GF-D8 (cell line): ENCODE measurements at regions not wholly inside any gene's neighbourhood (a gene's known extent, or its start where the extent isn't known, plus 50 kb on each side); places are given as distances from the start of the nearest gene placed in this dataset.
A peak's percentile ranks its signal among the peaks of the same experiment; 100 is the strongest.

Experiments used
- DNase-seq: peaks from one replicate; lab custom pipeline; 2025; lab: John Stamatoyannopoulos, UW

DNA sequence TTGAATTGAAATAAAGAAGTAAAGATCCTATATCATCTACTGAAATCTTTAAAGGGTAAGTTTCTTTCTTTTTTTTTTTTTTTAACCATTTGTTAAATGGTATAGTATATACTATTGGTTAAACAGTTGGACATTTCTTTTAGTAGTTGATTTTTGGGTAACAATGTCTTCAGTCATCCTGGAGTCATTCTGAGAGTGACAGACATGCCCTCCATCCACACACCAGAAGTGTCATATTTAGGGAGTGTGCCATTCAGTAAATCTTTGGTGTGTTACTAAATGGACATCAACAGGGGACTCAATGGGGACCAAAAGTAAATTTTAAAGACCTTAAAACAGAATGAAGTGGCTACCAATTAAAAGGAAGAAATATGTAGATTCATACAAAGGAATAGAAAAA lies 50.8 kb upstream of the SLC39A10 start:
- no peak for DNase-seq

DNA sequence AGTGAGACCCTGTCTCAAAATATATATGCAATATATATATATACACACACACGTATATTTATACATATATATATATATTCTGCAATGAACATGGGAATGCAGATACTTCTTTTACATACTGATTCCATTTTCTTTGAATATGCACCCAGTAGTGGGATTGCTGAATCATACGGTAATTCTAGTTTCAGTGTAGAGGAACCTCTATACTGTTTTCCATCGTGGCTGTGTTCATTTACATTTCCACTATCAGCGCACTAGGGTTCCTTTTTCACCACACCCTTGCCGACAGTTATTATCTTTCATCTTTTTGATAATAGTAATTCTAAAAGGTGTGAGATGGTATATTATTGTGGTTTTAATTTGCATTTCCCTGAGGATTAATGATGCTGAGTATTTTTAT lies 52.3 kb upstream of the SLC39A10 start:
- no peak for DNase-seq

DNA sequence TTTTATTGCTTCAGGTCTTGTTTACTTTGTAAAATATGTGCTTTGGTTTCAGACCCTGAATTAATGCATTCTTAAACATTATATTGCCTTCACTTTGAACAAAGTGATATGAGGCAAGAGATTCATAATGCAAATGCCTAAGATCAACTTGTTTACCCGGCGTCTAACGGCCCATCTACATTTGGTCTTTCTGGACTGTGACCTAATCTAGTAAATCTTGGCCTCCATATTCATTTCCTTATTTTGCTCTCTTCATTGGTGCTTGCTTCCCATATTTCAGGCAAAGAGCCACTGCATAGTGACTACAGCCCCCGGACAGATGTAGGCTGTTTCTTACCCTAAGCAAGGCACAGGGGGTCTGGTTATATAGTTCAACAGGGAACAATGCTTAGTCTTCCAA lies 53.0 kb upstream of the SLC39A10 start:
- no peak for DNase-seq

DNA sequence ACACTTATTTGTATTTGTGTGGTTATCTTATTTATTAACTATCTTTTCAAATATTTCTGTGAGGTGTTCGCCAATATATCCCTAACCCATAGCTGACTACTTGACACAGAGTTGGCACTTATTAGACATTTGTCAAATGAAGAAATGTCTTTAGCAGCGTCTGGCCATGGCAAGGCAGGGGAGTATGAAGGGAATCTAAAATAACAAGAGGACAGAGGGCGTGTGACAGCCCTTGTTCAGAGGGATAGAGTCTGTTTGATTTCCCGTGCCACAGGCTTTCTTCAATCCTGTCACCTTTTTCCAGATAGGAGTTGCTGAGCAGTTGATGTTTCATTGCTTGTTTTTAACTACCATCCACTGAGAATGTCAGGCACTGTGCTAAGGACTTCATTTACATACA lies 53.6 kb upstream of the SLC39A10 start:
- no peak for DNase-seq

DNA sequence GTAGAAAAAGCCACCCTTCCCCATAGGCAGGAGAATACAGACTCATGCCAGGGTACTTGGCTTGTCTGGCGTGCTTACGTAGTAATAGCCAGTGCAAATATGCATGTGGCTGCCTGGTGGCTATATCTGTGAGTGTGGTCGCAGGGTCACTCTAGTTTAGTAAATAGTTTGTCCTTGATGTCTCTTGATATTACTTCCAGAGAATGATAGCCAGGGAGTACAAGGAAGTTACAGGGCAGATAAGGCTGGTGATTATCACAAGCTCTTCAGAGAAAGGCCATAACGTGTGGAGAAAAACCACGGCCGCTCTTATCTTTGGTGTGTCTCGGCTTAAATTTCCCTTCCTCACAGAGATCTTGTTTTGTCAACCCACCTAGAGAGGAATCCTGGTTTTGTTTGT lies 54.3 kb upstream of the SLC39A10 start:
- DNase-seq, result no peak

DNA sequence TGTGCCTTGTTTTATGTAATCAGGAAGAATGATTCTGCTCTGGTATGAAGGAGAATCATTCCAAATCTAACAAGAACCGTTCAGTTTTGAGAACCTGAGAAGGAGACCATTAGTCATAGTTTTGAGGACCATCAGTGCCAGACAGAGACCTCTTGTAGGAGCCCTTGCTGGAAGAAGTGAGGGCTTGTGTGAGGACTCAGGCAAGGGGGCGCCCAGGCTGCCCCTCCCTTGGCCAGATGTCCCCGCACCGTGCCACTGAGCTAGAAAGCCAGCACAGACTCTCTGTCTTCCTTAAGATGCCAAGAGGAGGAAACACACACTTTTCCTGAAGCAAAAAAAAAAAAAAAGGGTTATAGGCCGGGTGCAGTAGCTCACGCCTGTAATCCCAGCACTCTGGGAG lies 55.7 kb upstream of the SLC39A10 start:
- DNase-seq, result no peak

DNA sequence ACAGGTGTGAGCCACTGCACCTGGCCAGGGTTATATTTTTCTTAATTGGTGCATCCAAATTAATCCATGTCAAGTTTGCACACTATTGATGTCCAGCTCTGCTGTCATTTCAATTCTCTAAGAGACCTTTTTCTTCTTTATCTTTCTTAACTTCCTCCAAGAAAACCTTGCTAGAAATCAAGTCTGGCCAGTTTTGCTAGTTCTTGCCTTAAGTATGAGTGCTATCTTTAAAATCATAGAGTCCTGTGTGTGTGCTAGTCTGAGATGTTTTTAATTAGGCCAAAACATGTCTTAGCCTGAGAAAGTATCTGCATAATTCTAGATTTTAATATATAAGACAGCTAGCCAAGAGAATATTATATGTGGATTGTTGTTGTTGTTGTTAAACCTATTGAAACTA lies 56.2 kb upstream of the SLC39A10 start:
- DNase-seq, result no peak

DNA sequence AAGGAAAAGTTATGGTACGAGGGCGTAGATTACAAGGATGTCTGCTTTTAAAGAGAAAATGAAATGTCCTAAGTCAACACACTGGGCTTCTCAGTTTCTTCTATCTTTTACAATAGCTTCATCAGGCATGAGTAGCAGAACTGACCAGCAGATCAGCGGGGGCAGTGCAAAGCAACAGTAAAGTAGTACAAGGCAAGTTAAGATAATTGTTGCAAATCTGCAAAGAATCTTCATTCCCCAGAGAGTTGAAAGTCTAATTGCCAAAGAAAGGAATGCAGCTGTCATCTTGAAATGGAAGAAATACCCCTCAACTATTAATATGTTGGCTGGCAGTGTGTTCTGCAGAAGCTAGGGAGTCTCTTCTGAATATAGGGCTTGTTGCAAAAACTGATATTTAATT lies 60.2 kb upstream of the SLC39A10 start:
- DNase-seq, result no peak

DNA sequence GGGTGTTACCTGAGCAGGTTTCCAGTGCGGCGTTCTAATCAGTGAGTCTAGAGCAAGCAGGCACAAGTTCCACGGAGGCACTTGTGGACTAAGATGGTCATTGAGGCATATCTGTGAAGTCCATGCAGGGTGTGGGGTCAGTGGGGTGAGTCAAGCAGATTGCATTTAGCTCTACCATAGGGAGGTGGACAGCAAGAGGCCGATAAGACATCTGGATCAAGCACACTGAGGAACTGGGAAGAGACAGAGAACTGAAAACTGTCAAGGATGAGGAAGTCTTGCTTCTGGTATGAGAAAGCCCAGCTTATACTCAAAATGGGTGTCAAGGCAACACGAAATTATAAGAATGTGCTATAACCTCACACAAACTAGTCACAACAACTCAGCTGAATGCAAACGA lies 61.2 kb upstream of the SLC39A10 start:
- DNase-seq, result no peak

DNA sequence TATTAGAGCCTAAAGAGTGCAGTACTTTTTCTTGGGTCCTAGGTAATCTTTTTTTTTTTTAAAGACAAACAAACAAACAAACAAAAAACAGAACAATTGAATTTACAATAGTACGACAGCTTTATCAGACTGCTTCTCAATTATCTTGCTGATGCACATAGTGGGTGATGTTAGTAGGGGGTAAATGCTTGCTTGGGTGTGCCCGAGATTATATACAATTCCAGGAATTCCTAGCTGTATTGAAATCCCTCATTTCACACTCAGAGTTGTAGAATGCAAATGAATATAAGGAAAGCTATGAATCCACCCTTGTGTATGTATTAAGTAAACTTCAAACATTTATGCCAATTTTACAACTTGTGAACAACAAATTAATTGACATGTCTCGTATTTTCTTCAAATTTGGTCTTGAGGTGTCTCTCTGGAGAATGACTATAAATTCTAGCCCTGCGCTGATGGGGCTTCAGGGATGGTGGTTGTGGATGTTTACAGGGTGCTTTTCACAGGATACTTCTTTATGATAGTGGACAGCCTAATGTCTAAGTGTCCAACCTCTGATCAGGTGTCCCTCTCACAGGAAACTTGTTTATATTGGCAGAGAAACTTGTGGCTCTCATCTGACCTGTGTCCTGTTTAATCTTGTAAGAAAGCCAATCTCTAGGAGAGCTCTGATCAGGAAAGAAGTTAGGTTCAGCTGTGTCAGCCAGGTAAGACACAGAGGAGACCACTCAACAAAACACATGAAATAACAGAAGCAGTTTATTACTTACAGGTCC lies 61.9 kb upstream of the SLC39A10 start:
- DNase-seq, result no peak

DNA sequence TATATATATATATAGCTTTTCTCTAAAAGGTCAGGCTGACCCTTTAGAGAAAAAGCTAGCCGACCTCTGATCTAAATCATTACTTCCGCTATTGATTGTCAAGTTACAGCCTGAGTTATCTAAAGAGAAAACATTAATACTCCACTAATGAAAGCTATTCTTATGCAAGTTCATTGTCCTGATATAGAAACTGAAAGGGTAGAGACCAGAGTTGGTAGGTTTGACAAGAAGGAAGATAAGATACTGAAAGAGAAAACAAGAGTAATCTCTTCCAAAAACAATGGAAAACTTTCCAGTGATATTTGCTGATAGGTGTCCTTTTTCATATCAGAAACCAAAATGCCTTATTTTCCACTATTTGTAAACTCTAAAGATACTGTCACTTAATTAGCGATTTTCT lies 62.8 kb upstream of the SLC39A10 start:
- no peak for DNase-seq

DNA sequence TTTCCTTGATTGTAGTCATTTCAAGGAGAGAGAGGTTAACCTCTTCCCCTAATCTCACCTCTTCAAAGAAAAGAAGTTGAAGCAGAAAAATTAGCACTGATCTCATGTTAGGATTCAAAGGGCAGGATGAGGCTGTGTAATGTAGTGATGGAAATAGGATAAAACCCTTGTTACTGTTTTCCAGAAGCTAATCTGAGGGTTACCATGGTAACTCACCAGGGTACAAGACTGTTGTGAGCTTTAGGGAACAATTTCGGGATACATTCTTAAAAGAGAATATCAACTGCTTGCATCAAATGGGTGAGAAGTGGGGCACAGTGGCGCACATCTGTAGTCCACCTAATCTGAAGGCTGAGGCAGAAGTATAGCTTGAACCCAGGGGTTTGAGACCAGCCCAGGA lies 64.9 kb upstream of the SLC39A10 start:
- no peak for DNase-seq

DNA sequence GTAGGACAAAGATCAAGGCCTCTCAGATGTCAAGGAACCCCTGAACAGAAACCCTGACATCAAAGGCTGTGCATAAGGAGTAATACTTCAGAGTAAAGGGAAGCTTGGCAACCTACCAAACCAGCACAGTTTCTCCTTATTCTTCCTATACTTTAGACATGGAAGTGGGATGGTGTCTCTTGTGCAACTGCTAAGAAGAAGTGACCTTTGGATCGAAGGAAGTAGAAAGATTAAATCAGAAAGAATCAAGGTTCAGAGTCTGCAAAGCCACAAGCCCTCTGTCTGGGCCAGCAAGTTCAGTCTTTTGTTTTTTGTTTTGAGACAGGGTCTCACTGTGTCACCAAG lies 66.2 kb upstream of the SLC39A10 start:
- no peak for DNase-seq

DNA sequence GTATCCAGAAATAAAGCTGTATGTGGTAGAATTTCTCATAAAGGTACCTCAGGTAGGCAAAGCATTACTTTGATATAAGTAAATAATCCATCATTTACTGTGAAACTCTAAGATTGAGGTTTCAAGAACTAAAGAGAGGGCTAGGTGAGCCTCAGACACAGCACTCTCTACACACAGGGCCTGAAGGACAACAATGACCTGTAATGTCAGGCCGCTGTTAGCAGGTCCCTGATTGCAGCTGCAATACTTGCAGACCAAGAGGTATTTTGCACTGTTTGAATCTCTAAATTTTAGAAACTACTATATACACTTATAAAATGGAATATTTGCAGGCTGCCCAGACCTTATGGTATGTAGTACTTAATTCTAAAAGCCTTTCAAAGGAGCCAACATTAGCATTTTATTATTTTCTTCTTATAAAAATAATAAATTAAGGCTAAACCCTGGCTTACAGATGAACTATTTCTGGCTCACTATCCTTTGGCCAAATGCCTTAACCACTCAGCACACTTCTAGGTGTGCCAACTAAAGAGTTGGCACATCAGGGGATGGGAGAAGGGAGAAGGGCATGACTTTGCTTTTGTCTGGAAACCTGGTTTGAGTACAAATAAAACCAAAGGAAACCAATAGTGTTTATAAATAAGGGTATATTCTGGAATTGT lies 66.7 kb upstream of the SLC39A10 start:
- no peak for DNase-seq

DNA sequence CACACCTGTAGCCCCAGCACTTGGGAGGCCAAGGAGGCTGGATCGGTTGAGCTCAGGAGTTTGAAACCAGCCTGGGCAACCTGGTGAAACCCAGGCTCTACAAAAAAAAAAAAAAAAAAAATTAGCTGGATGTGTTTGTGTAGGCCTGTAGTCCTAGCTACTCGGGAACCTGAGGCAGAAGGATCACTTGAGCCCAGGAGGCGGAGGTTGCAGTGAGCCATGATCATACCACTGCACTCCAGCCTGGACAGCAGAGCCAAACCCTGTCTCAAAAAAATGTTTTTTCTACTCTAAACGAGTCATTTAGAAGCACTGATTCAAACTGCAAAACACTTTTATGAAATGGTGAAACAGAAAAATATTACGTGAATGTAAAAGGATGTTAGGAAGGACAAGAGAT lies 69.1 kb upstream of the SLC39A10 start:
- no peak for DNase-seq

DNA sequence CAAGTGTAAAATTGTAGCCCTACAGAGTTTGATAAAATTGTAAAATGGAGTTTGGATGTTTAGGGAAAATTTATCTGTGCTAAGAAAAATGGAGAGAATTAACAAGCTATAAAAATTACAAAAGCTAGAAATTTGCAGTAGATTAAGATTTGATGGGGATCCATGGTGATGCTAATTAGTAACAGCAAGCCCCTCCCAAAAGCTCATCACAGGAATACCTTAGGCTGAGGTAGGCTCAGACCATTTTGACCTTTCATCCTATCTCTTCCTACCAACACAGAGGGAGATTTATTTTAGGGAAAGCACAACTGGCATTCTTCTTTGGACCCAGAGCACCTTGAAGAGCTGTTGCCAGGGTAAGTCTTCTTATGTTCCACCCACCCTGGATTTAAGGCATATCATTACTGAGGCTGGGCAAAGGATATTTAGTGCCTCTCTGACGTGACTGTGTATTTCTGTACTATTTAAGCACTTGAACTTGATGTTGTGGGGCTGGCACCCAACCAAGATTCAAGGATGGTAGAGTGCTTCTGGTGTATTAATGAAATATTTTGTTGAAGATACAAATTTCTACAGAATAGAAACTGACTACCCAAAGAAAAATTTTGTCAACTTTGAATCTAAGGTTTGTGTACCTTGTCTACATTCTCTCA lies 70.8 kb upstream of the SLC39A10 start:
- DNase-seq, result no peak

DNA sequence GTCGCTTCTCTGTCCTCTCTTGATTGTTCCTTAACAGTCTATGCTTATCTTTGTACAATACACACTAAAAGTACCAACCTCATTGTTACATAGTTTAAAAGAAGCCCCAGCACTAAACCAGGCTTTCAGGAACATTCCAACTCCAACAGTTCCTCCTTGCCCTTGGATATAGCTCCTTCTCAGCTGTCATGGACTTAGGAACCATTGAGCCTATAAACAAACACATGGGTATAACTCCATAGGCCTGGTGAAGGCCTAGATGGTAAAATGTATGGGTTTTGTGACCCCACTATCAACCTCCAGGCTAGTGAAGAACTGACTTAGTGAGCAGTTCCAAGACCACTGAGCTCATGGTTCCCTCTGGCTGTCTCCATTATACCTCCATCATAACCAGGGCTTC lies 74.8 kb upstream of the SLC39A10 start:
- DNase-seq, result no peak

DNA sequence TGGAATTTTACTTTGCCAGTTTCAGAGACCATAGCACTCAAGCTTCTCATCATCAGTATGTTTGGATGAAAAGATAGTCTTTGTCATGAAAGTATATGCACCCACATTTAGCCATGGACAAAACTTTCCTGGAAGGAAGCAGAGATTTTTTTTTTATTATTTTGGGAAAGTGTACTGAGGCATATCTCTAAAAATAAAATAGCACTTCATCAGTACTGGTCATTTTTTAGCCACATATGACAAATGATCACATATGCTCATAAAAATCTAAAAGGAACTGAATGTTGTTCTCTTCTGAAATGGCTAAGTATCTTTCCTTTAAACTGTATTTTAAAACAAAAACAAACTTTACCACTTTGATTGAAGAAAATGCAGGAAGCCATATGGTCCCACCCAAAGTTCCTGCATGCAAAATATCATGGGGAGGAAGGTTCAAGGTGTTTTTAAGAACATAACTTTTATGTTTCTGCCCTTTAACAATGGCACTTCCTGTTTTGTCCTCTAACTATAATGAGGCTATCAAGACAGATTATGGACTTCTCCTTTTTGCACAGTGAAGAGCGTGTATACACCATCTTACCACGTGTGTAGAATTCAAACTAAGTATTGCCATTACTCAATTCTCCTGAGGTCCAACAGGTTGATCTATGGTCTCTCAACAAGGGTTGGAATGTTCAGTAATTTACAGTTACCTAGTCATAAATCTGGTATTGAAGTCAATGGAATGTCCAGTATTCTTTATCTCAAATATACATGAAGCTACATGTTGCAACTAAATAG lies 77.1 kb upstream of the SLC39A10 start:
- DNase-seq, result peak; percentile 85

DNA sequence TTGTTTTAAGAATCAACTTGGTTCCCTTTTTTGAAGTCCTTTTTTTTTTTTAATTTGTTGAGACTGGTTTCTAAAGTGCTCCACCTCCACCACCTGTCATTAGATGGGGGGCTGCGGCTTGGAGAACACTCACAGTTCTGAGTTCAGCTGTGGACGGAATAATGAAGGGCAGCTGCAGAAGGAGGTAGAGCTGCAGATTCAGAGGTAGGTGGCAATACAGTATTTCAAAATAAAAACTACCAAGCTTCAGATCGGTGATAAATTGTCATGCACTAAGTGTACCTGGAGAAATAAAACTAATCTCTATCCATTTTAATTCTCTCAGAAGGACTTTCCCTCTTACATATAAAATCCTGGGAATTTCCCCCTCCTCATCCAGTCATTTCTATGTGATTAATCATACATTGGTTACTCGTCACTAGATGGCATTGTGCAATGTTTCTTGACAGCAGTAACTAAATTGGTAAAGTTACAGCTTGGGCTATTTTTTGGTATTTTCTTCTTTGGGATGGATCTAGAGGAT lies 81.1 kb upstream of the SLC39A10 start:
- DNase-seq, result peak; percentile 48

DNA sequence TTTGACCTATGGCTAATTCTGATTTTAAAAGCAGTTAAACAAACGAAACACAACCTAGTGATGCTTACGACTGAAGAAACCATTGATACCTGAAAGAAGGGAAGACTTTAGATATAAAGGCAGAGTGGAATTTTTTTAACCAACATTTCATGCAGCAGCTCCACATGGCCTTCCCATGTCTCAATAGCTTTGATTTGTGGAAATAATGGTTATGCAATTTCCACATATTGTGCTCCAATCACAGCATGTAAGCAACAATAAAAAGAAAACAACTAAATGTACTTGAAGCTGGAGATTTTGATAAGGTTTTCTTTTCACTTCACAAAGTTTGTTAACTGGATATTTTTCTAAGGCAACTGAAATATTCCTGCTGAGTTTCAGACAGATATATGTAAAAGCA lies 82.0 kb upstream of the SLC39A10 start:
- DNase-seq, result no peak

DNA sequence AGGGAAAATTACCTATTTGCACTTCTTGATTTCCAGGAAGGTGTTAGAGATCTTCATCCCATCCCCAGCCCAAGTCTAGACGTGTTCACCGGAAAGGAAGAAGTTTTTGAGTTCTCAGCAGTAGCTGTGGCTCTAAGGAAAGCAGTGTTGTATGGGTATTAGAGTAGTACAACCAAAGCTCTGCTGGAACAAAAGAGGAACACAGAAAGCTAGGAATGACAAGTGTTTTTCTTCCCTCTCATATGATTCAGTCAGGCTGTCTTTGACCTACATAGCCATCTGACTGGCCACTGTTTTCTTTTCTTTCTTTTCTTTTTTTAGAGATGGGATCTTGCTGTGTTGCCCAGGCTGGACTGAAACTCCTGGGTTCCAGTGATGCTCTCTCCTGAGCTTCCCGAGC lies 82.7 kb upstream of the SLC39A10 start:
- DNase-seq, result no peak

DNA sequence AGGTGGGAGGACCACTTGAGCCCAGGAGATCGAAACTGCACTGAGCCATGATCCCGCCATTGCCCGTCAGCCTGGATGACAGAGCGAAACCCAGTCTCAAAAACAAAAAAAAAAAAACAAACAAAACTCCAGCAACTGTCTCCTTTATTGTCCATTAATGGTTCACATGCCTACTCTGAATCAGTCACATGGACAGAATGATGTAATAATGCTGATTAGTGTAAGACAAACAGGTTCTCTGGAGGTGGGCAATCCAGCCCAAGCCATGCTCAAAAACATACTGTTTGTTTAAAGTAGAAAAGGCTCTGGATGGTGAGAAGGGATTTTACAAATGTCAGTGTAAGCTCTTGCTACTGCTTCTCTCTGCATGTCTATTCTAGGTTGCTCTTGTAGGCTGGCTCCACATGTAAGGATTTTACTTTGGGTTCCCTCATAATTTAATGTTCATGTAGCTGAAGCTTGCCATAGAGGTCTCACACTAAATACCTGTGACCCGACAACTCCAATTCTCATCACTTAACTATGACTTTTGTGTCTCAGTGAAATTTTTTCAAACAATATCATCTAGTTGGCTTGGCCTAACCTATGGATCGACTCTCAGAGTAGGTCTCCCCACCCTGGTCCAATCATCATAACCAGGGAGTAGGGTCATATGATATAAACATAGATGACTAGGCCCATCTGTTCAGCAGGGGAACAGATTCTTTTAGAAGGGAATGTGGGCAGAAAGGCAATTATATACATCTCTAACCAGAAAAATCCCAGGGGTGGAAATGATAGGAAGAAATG lies 83.9 kb upstream of the SLC39A10 start:
- no peak for DNase-seq
